Neural cell (in vitro differentiated cells): ENCODE measurements at regions not wholly inside any gene's neighbourhood (a gene's known extent, or its start where the extent isn't known, plus 50 kb on each side); places are given as distances from the start of the nearest gene placed in this dataset.

Experiments used
- EP300 ChIP-seq: fragments of 450-650 bp; conservative IDR thresholded peaks from 2 replicates; pipeline ENCODE4 v1.6.1; 2014; ENCODE audit warnings: antibody characterized with exemption, mild to moderate bottlenecking, moderate library complexity; ENCODE audit not compliant: poor library complexity, severe bottlenecking
- EZH2 ChIP-seq: fragments of 200-600, 300-800 bp; shearing (Covaris generic), sonication (generic); IDR thresholded peaks from 2 replicates; pipeline ENCODE4 v1.6.1; 2014; ENCODE audit warnings: antibody characterized with exemption, low read length, borderline replicate concordance, mild to moderate bottlenecking; ENCODE audit not compliant: insufficient read depth, poor library complexity, severe bottlenecking
- MXI1 ChIP-seq: fragments of 450-650 bp; conservative IDR thresholded peaks from 2 replicates; pipeline ENCODE4 v1.6.1; 2014; ENCODE audit warnings: antibody characterized with exemption, mild to moderate bottlenecking; ENCODE audit not compliant: poor library complexity, severe bottlenecking
- POLR2AphosphoS5 ChIP-seq: IDR thresholded peaks from 2 replicates; pipeline ENCODE4 v1.6.1; 2012
- RAD21 ChIP-seq: fragments of 450-650 bp; conservative IDR thresholded peaks from 2 replicates; pipeline ENCODE4 v1.6.1; 2014; ENCODE audit warnings: antibody characterized with exemption, mild to moderate bottlenecking, moderate library complexity
- REST ChIP-seq: IDR thresholded peaks from 2 replicates; pipeline ENCODE4 v1.6.1; 2012; ENCODE audit warnings: borderline replicate concordance
- SMC3 ChIP-seq: fragments of 450-650 bp; conservative IDR thresholded peaks from 2 replicates; pipeline ENCODE4 v1.6.1; 2014; ENCODE audit warnings: antibody characterized with exemption, mild to moderate bottlenecking, moderate library complexity; ENCODE audit not compliant: poor library complexity
- TAF1 ChIP-seq: IDR thresholded peaks from 2 replicates; pipeline ENCODE4 v1.6.1; 2012; ENCODE audit warnings: low read depth
- TF ChIP-seq, protein P1 (sequence below): fragments of 450-650 bp; IDR thresholded peaks from 2 replicates; pipeline ENCODE4 v1.5.1; 2014; ENCODE audit warnings: antibody characterized with exemption, mild to moderate bottlenecking, moderate library complexity; ENCODE audit not compliant: poor library complexity, severe bottlenecking

- TF ChIP-seq EZH2 (no peak), EP300 (no peak), RAD21 (no peak), REST (no peak), SMC3 (no peak), POLR2AphosphoS5 (no peak), MXI1 (no peak), TAF1 (no peak)
- TF ChIP-seq, protein P1, sequence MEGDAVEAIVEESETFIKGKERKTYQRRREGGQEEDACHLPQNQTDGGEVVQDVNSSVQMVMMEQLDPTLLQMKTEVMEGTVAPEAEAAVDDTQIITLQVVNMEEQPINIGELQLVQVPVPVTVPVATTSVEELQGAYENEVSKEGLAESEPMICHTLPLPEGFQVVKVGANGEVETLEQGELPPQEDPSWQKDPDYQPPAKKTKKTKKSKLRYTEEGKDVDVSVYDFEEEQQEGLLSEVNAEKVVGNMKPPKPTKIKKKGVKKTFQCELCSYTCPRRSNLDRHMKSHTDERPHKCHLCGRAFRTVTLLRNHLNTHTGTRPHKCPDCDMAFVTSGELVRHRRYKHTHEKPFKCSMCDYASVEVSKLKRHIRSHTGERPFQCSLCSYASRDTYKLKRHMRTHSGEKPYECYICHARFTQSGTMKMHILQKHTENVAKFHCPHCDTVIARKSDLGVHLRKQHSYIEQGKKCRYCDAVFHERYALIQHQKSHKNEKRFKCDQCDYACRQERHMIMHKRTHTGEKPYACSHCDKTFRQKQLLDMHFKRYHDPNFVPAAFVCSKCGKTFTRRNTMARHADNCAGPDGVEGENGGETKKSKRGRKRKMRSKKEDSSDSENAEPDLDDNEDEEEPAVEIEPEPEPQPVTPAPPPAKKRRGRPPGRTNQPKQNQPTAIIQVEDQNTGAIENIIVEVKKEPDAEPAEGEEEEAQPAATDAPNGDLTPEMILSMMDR = no peak
These were observed 1049.5 kb upstream of the ACO1 start for GRCh38 chr9:31334837-31335528.
